GM18873 (cell line): ENCODE measurements at regions not wholly inside any gene's neighbourhood (a gene's known extent, or its start where the extent isn't known, plus 50 kb on each side); places are given as distances from the start of the nearest gene placed in this dataset.

Source experiments
- ATAC-seq: cut with Tn5 transposase; IDR thresholded peaks from one replicate; pipeline ENCODE4 v1.9.1; 2021; ENCODE audit warnings: mild to moderate bottlenecking, moderate library complexity, moderate number of reproducible peaks; ENCODE audit not compliant: unreplicated experiment, low FRiP score

DNA sequence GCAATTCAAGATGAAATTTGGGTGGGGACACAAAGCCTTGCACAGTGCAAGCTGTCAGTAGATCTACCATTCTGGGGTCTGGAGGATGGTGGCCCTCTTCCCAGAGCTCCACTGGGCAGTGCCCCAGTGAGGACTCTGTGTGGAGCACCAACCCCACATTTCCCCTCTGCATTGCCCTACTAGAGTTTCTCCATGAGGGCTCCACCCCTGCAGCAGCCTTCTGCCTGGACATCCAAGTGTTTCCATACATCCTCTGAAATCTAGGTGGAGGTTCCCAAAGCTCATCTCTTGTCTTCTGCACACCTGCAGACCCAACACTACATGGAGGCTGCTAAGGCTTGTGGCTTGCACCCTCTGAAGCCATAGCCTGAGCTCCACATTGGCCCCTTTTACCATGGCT, 402.3 kb downstream of the RAB28 start:
- no peak for ATAC-seq

DNA sequence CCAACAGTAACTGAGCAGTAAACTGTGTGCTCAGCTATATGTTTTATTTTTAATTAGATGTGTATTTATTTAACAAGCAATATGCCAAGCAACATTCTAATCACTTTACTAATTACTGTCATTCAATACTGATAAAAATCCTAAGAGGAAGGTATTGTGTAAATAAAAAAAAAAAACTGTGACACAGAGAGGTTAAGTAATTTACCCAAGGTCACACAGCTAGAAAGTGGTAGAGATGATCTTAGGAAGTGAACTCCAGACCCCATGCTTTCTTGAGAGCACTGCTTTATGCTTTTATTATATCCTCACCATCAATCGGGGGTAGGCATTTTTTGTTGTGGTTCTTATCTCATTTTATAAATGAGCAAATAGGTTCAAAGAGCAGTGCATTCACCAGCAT, 417.1 kb downstream of the RAB28 start:
- ATAC-seq, result no peak

DNA sequence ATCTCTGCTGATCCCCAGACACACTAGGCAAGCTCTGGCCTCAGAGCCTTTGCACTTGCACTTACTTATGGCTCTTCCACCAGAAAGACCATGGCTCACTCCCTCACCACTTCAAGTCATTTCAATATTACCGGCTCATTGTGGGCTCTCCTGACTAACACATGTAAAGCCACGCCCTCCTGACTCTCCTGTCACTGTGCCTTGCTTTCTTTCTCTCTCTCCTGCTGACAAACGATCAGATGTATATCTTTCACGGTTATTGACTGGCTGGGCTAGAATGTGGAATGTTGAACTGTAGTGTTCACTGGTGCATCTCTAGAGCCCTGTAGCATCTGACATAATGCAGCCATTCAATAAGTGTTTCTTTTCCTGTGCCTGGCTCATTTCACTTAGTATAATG, 425.1 kb downstream of the RAB28 start:
- ATAC-seq, result no peak

DNA sequence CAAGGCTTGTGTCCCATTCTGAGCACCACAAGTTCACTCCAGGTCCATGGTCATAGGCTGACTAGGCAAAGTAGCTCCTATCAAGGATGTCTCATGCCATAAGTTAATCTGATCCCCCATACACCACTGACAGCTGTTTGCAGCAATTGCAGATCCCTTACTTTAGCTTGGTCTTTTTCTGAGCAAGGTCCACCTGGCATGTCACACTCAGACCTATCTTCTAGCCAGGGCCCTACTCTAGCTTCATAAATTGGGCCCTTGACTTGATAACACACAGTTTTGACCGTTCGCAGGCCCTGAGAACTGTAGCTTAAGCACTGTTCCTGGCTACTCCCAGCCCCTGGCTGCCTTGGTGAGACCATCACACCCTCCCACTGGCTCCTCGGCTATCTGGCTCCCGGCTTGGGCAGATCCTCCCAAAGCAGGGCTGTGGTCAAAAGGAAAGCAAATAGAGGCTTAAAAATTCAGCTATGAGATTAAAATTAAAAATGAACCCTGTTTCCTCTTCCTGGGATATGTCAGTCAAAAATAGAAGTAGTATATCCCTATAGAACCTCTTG, 427.4 kb downstream of the RAB28 start:
- no peak for ATAC-seq

DNA sequence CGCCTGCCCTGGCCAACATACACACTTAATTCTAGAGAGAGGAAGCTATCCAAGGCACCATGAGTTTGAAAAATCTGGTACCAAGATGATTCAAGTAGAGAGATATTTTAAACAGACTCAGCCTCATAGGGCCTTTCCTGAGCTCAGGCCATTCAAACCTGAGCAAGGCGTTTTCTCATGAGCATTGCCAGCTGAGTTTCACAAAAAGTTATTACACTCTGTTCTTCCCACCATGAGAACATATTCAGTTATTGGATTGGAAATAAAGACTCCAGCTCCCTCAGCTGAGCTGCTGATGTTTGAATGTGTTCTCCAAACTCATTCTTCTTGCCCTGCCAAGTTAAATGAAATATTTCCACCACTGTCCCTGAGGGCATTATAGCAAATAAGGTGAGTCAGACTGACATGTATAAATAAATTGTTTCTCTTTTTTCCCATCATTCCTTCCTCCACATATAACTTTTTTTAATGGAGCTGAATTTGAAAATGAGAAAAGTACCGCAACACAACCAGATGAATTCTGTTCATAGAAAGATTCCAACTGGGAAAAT, 429.6 kb downstream of the RAB28 start:
- ATAC-seq, result no peak

DNA sequence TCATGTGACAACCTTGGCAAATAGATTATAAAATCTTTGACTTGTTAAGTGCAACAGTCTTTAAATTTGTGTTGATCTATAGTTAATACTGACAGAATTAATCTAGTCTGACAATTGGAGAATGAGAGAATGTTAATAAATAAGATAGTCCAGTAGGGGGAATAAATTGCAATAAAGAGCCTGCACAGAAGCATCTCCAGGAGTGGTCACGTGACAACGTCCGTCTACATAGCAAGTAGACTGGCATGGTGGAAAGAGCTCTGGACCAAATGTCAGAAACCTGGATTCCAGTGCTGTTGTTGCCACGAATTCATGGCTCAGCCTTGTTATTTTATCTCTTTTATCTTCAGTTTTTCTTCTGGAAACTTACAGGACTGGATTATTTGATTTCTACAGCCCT, 436.5 kb downstream of the RAB28 start:
- ATAC-seq, result no peak

DNA sequence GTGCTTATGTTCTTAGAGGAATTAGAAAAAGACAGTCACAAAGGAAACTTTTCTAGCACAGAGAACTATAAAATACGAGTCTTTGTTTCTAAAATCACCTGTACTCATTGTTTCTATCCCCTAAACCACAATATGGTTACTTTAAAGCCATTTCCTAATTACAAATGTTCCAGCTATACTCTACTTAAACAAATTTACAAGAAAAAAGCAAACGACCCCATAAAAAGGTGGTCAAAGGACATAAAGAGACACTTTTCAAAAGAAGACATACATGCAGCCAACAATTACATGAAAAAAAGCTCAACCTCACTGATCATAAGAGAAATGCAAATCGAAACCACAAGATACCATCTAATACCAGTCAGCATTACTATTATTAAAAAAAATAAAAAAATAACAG, 447.3 kb downstream of the RAB28 start:
- no peak for ATAC-seq

DNA sequence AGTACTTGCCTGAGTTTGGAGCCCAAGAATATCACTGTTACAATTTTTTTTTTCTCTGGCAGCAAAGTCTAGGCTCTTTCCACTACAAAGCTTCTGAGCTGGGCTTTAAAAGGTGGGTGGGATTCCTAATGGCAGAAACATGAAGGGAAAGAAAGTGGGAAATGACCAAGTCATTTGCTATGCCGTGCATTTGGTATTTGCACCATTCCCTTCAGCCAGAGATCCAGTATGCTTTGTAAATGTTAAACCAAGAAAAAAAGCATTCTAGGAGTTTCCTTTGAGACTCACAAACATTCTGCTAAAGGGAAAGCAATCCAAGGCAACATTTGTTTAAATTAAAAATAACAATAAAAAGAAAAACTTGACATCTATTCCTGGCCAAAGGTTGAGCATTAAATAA, 451.2 kb downstream of the RAB28 start:
- no peak for ATAC-seq

DNA sequence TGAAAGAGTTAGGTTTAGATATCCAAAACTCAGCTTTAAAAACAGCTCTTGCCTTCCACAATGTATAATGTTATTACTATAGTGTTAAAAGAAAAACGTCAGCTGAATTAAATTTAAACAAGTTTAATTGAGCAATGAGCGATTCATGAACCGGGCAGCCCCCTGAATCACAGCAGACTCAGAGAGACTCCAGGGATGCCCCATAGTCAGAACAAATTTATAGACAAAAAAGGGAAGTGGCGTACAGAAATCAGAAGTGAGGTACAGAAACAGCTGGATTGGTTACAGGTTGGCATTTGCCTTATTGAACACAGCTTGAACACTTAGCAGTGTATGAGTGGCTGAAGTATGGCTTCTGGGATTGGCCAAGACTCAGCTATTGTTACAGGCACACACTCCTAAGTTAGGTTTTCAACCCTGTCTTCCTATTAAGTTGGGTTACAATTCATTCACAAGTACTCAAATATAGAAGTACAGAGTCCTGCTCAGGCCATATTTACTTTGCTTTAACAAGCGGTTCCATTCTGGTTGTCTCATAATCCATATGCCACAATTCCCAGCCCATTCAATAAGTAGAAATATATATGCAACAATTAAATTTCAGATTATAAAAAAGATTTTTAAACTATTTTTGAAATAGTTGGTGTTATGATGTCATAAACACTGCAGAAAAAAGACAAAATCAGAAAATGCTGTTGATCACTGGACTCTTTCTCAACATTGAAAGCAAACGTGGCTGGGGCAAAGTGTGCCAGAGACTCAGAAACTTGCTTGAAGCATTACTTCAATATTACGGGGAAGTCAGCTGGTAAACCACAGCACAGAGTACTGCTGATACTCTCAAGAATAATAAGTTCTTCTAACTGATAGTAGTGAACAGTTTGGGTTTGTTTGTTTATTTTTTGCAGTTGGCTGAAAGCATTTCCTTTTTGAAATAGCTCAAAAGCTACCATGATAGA, 459.7 kb downstream of the RAB28 start:
- ATAC-seq, result no peak

DNA sequence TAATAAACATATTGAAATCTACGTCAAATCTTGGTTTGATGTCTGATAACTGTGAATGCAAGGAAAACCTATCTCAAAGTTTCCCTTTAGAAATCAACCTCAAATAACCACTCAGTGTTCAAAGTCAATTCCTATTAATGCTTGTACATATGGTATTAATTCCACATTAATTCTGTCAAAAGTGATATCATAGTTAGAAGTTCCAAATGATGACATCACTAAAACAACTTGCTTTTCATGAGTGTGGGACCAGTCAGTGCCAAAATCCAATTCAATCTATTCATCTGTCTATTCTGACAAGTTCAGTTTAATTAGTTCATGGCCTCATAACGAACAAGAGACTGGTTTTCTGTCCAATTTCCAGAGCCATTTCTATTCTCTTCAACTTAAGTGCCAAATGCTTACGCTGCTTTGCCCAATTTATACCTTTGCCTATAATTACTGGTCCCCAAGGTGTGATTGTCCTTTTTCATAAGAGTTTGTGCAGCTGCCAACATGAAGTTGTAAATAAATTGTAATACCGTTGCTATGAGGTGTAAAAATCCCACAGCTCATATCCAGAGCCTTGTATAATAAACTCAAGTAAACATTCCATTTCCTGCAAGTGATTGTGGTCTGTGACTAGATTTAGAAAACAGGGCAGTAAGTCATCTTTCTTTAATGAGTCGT, 476.2 kb downstream of the RAB28 start:
- ATAC-seq, result no peak

DNA sequence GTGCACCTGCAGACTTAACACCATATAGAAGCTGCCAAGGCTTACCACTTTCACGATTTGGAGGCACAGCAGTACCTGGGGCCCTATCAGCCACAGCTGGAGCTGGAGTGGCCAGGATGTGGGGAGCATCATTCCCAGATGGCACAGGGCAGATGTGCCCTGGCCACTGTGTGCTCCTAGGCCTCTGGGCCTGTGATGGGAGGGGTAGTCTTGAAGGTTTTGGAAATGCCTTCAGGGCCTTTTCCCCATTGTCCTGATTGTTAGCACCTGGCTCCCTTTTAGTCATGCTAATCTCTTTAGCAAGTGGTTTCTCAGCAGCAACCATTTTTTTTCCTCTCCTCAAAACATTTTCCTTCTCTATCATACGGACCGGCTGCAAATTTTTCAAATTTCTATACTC, 490.2 kb downstream of the RAB28 start:
- no peak for ATAC-seq

DNA sequence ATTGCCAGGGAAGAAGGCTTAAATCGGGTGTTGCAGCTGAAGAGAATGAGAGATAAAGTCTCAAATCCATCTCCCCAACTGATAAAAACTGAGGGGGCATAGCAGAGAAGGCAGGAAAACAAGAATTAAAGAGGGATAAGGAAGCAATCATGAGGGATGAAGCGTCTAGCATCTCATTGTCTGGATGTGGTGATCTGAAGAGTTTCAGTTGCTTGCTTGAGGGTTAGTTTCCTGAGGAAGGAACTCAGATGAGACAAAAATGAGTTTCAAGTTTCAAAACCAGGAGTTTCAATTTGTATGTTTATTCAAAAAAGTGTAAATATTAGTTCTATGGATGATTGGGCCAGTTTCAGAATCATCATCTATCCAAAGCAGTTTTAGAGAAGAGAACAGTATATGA, 496.9 kb downstream of the RAB28 start:
- no peak for ATAC-seq

DNA sequence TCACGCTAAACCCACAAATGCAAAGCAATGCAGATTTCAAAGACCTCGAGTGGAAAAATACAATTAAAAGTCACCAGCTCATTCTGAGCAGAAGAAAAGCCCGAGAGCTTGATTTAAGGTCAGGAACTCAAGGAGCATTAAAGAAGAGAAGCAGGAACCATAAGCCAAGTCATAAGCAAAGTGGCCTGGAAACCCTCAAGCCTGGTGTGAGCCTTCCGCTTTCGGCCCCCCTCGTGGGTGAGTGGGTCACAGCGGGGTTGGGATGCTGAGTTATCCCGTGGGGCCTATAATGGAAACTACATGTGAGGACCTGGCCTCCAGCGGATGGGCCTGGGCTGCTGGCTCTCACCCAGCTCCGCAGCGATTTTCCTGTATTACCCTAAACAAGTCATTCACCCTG, 504.3 kb downstream of the RAB28 start:
- ATAC-seq, result no peak

DNA sequence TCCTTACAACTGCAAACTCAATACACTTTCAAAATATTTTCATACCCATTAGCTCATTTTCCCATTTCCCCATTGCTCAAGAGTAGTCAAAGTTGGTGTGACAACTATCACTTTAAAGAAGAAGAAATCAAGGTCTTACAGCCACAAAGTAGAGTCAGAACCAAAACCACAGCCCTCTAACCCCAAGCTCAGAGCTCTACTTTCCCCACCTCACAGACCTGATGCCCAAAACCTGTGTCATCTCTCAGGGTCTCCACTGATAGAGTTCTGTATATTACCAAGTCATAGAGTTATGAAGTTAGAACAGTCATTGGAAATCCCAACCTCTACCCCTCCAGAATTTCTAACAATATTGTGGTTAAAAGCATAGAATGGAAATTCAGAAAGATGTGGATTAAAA, 505.8 kb downstream of the RAB28 start:
- ATAC-seq, result no peak

DNA sequence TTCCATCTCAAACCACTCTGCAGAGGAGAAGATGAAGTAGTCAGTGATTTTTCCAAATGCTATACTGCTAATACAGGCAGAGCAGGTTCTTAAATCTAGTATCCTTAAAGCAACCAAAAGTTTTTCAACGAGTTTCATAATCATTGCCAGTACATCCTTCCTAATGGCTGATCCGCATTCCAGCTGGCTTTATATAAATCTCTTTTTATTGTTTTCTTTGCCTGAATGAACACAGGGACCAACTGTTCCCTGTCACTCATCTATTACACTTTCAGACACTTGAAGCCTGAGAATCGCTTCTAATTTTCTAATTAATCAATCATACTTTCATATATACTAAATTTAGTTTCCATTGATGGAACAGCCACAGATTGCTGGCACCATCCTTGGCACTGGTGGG, 508.6 kb downstream of the RAB28 start:
- ATAC-seq, result no peak

DNA sequence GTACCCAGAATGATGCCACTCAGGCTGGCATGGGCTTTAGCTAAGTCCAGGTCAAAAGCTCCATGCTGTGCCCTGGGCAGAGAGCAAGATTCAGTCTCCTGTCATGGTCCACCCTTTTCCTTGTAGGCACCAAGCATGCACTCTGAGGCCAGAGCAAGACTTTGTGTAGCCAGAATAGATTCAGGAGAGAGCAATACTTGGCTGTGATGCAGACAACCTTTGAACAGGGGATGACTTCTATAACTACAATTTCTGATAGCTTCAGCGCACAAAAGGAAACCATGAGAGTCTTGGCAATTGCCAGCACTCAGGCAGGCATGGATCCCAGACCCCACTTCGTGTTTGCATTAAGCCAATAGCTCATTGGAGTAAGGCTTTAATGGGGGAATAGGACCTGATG, 510.6 kb downstream of the RAB28 start:
- no peak for ATAC-seq

DNA sequence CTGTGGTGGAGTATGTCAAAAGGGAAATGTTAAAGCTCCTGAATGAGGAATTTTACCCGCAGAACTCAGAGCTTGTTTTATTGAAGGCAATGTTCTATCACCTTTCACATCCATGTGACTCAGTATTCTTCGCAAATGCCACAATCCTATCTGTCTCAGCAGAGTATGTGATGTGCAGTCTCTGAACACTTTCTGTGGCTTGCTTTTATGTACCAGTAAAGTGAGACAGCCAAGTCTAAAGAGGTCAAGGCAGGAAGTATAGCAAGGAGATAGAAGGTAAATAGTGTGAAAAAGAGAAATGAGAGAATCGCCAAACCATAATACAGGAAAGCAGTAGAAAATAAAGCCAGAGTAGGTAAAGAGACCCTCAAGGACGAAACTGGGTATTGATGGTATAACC, 515.8 kb downstream of the RAB28 start:
- ATAC-seq, result no peak

DNA sequence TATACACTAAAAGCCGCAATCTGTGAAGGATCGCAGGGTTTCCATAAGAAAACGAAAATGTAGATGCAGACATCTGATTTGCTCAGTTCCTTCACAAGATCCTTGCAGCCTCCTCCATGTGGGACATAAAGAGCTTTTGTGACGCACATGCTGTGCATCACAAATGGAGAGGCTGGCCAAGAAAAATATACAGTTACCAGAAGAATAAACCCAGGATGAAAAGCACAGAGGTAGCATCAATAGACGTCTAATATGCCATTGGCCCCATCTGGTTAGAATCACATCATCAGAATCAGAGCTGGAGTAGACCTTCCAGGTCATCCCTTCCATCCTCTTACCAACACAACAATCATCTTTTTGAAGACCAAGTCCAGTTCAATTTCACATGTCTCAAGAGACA, 517.4 kb downstream of the RAB28 start:
- ATAC-seq, result no peak

DNA sequence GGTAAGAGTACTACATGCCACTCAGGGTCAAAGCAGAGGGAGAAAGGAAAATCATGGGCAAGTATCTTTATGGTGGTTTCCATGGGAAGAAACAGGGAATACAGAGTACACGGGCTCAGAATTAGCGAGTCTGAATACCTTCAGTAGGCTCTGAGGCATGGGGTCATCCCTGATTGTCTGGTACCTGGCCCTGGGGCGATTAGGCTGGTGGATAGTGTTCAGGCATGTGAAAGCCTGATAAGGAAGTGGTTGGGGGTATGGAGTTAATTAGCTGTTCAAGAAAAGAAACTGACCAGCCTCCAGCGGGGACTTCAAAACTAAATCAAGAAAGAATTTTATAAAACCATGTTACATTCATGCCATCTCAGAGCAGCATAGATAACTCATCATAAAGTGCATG, 518.8 kb downstream of the RAB28 start:
- ATAC-seq, result no peak

DNA sequence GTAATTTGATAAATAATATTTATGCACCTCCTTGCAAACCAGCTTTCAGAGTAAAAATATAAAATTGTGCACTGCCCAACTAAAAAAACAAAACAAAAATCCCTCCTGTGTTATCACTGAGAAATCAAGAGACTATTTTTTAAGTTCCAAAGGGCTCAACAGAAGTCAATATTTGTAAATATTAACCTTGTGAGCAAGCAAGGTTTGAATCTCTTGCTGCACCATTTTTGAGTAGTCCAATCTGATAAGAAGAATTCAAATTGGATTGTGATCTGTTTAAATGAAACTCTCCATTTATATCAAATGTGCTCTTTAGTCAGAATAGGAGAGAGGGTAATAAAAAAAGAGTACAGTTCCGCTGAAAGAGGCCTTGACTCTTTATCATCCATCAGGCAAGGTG, 520.2 kb downstream of the RAB28 start:
- ATAC-seq, result no peak

DNA sequence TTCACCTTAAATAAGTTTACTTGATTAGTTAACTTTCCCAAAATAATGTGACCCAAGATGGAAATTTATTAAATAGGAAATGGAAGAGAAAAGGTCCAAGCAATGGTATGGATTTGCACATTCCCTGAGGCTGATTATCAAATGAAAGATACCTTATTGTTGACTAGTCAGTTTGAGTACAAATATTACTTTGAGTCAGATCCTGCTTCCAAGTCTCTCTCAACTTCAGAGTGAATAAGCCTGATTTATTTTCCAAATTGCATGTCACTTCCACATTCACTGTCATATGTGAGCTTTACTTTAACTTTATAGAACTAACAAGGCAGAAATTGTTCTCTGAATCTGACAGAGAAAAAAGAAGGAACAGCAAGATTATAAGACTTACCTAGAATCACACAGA, 520.8 kb downstream of the RAB28 start:
- no peak for ATAC-seq
